CD14-positive monocyte (primary cell): ENCODE measurements at regions not wholly inside any gene's neighbourhood (a gene's known extent, or its start where the extent isn't known, plus 50 kb on each side); places are given as distances from the start of the nearest gene placed in this dataset.

Source experiments
- DNase-seq, 3 donors: peaks; one replicate each; pipeline ENCODE4 v3.0.0-alpha.2; 2011 to 2022
- H2AFZ ChIP-seq: 2 replicates; pipeline ENCODE4 v1.6.0; 2012; ENCODE audit warnings: mild to moderate bottlenecking, low read depth, low read length, inconsistent platforms; ENCODE audit not compliant: insufficient read depth, poor library complexity, severe bottlenecking
- H3K27ac ChIP-seq, 2 donors: 1 replicate in 1 of 2; 2 replicates in 1 of 2; pipeline ENCODE4 v1.5.1; 2012 to 2013; ENCODE audit warnings: low read length in 2 of 2, control low read depth in 1 of 2, inconsistent platforms in 1 of 2, low read depth in 1 of 2, mild to moderate bottlenecking in 1 of 2
- H3K27me3 ChIP-seq, 2 donors: one replicate each; pipeline versions ENCODE4 v1.6.0 to v1.6.1; 2011 to 2013; ENCODE audit warnings: low read length in 2 of 2; ENCODE audit not compliant: control insufficient read depth in 2 of 2, insufficient read depth in 2 of 2
- H3K36me3 ChIP-seq, 2 donors: replicated peaks in 1 of 2; 1 replicate in 1 of 2; 2 replicates in 1 of 2; pipeline versions ENCODE4 v1.5.1 to v1.6.1; 2012 to 2013; ENCODE audit warnings: low read length in 2 of 2, control low read depth in 1 of 2, inconsistent platforms in 1 of 2, mild to moderate bottlenecking in 1 of 2; ENCODE audit not compliant: insufficient read depth in 2 of 2, control insufficient read depth in 1 of 2
- H3K4me1 ChIP-seq, 2 donors: 1 replicate in 1 of 2; 2 replicates in 1 of 2; pipeline versions ENCODE4 v1.5.1 to v1.6.1; 2012 to 2013; ENCODE audit warnings: low read length in 2 of 2, control low read depth in 1 of 2, inconsistent platforms in 1 of 2, mild to moderate bottlenecking in 1 of 2, moderate library complexity in 1 of 2; ENCODE audit not compliant: insufficient read depth in 2 of 2, control insufficient read depth in 1 of 2
- H3K4me2 ChIP-seq: replicated peaks from 2 replicates; pipeline ENCODE3; 2012; ENCODE audit warnings: low read length, moderate library complexity, mild to moderate bottlenecking; ENCODE audit not compliant: poor library complexity, severe bottlenecking; ENCODE audit errors: extremely low read depth
- H3K4me3 ChIP-seq, 3 experiments: fragments of 200-600 bp in 1 of 3; sonication (generic) in 1 of 3; replicated peaks in 1 of 3; 1 replicate in 2 of 3; 2 replicates in 1 of 3; pipeline ENCODE4 v1.5.1; 2011 to 2013; ENCODE audit warnings: low read length in 3 of 3, mild to moderate bottlenecking in 3 of 3, control low read depth in 2 of 3, low read depth in 2 of 3, inconsistent platforms in 1 of 3, moderate library complexity in 1 of 3
- H3K79me2 ChIP-seq: 2 replicates; pipeline ENCODE4 v1.6.0; 2012; ENCODE audit warnings: mild to moderate bottlenecking, control low read depth, inconsistent platforms, low read length, moderate library complexity; ENCODE audit not compliant: insufficient read depth
- H3K9ac ChIP-seq: 2 replicates; pipeline ENCODE4 v1.6.0; 2017; ENCODE audit warnings: low read length, mild to moderate bottlenecking; ENCODE audit not compliant: insufficient read depth, poor library complexity, severe bottlenecking
- H3K9me3 ChIP-seq, 2 donors: replicated peaks in 1 of 2; 1 replicate in 1 of 2; 2 replicates in 1 of 2; pipeline versions ENCODE4 v1.5.1 to v1.6.1; 2012 to 2013; ENCODE audit warnings: low read length in 2 of 2, control low read depth in 1 of 2; ENCODE audit not compliant: control insufficient read depth in 1 of 2, insufficient read depth in 1 of 2
- H4K20me1 ChIP-seq: 2 replicates; pipeline ENCODE4 v1.6.0; 2012; ENCODE audit warnings: mild to moderate bottlenecking, low read length, control low read depth, moderate library complexity; ENCODE audit not compliant: insufficient read depth
- H3K27ac Mint-ChIP-seq, 7 donors: one replicate each; pipeline ENCODE4 v1.8.0; 2020; ENCODE audit warnings: mild to moderate bottlenecking in 7 of 7, mixed read lengths in 7 of 7, moderate library complexity in 6 of 7, inconsistent platforms in 2 of 7
- H3K27me3 Mint-ChIP-seq, 3 donors: one replicate each; pipeline ENCODE4 v1.8.0; 2021 to 2022; ENCODE audit warnings: low read depth in 3 of 3, mild to moderate bottlenecking in 3 of 3, mixed read lengths in 3 of 3, moderate library complexity in 3 of 3, inconsistent platforms in 1 of 3
- H3K36me3 Mint-ChIP-seq, 2 donors: one replicate each; pipeline ENCODE4 v1.8.0; 2020; ENCODE audit warnings: mixed read lengths in 2 of 2, inconsistent platforms in 1 of 2, mild to moderate bottlenecking in 1 of 2
- H3K4me1 Mint-ChIP-seq: one replicate; pipeline ENCODE4 v1.8.0; 2020; ENCODE audit warnings: mild to moderate bottlenecking, mixed read lengths
- H3K4me3 Mint-ChIP-seq, 2 donors: one replicate each; pipeline ENCODE4 v1.8.0; 2020; ENCODE audit warnings: mild to moderate bottlenecking in 2 of 2, mixed read lengths in 2 of 2, moderate library complexity in 1 of 2
- H3K9me3 Mint-ChIP-seq, 7 donors: one replicate each; pipeline ENCODE4 v1.8.0; 2020 to 2022; ENCODE audit warnings: mixed read lengths in 7 of 7, mild to moderate bottlenecking in 6 of 7, moderate library complexity in 6 of 7, inconsistent platforms in 2 of 7
- CTCF ChIP-seq: fragments of 200-600 bp; IDR thresholded peaks from one replicate; pipeline ENCODE4 v1.8.0; 2022; ENCODE audit warnings: antibody characterized with exemption, mild to moderate bottlenecking
- WGBS: methylation state at CpG from one replicate; pipeline ENCODE4 v1.1.5; 2013; ENCODE audit warnings: missing lambda C conversion rate; ENCODE audit not compliant: insufficient coverage; 5-methylcytosine and 5-hydroxymethylcytosine counted together
- intact Hi-C, 2 donors: fragments of 100-400 bp; cut with micrococcal nuclease; formaldehyde crosslinking; loops; one replicate each; pipeline versions ENCODE4 v1.15.0 to v1.15.1; 2023

GRCh38 chr5:171700318-171700912 lies 85.2 kb upstream of the SMIM23 start:
- no peaks in the 10 kb centered on the region for H3K36me3 Mint-ChIP-seq
- H3K27me3 Mint-ChIP-seq, result peaks cover 0 to 2% (median 1%) of the 10 kb centered on the region in 3 donors
- no peaks in the 10 kb centered on the region for H3K9me3 Mint-ChIP-seq
- intact Hi-C loops, result no loop called here
- Histone ChIP-seq H3K79me2 (no peaks in the 10 kb centered on the region), H3K4me3 (no peak overlapping the region), H3K4me2 (no peak overlapping the region), H3K27ac (no peak overlapping the region), H2AFZ (no peak overlapping the region), H3K9me3 (no peaks in the 10 kb centered on the region), H4K20me1 (no peaks in the 10 kb centered on the region), H3K27me3 (no peaks in the 10 kb centered on the region), H3K9ac (no peak overlapping the region), H3K36me3 (no peaks in the 10 kb centered on the region), H3K4me1 (no peaks in the 10 kb centered on the region)
- 100% methylated on average over 1 of the region's 2 CpGs for WGBS
- no peak overlapping the region for H3K27ac Mint-ChIP-seq
- no peak overlapping the region for H3K4me3 Mint-ChIP-seq
- TF ChIP-seq CTCF, result no peak
- DNase-seq, result no peak
- peaks cover 3% of the 10 kb centered on the region for H3K4me1 Mint-ChIP-seq

GRCh38 chr5:171701100-171701541 lies 84.5 kb upstream of the SMIM23 start:
- H2AFZ ChIP-seq, result no peak overlapping the region
- no peak overlapping the region for H3K4me2 ChIP-seq
- Mint-ChIP-seq H3K27me3 (peaks cover 0 to 2% (median 1%) of the 10 kb centered on the region in 3 donors), H3K9me3 (no peaks in the 10 kb centered on the region), H3K36me3 (no peaks in the 10 kb centered on the region), H3K27ac (no peak overlapping the region), H3K4me3 (no peak overlapping the region), H3K4me1 (peaks cover 3% of the 10 kb centered on the region)
- no peaks in the 10 kb centered on the region for H3K9me3 ChIP-seq
- H3K4me1 ChIP-seq, result no peaks in the 10 kb centered on the region
- no peak for DNase-seq
- TF ChIP-seq CTCF, result no peak
- H3K9ac ChIP-seq, result no peak overlapping the region
- no peak overlapping the region for H3K27ac ChIP-seq
- H4K20me1 ChIP-seq, result no peaks in the 10 kb centered on the region
- no peaks in the 10 kb centered on the region for H3K79me2 ChIP-seq
- WGBS, result 95% methylated on average over 9 of the region's 10 CpGs
- intact Hi-C loops, result no loop called here
- no peaks in the 10 kb centered on the region for H3K27me3 ChIP-seq
- no peak overlapping the region for H3K4me3 ChIP-seq
- H3K36me3 ChIP-seq, result no peaks in the 10 kb centered on the region
